Ovary (tissue), 3 donors: ENCODE measurements at regions not wholly inside any gene's neighbourhood (a gene's known extent, or its start where the extent isn't known, plus 50 kb on each side); places are given as distances from the start of the nearest gene placed in this dataset.

Source experiments
- CTCF ChIP-seq, 3 donors: fragments of 450-650 bp in 2 of 3; fragments of 200-600 bp in 1 of 3; IDR thresholded peaks; one replicate each; pipeline versions ENCODE4 v1.5.1 to v1.8.0; 2016 to 2022; ENCODE audit warnings: antibody characterized with exemption in 3 of 3, mild to moderate bottlenecking in 1 of 3
- EP300 ChIP-seq: sonication (generic); formaldehyde crosslinking; IDR thresholded peaks from one replicate; pipeline ENCODE4 v1.6.1; 2017; ENCODE audit warnings: antibody characterized with exemption
- POLR2A ChIP-seq: fragments of 450-650 bp; IDR thresholded peaks from one replicate; pipeline ENCODE4 v1.6.1; 2017; ENCODE audit warnings: antibody characterized with exemption, mild to moderate bottlenecking, moderate library complexity
- donor health status: DM: no; HTN: no; CAD: no.

GRCh38 chr3:71924721-71925120 lies 139.8 kb upstream of the PROK2 start:
- no peak for TF ChIP-seq CTCF (IDR thresholded peaks at IDR 0.05)
- TF ChIP-seq POLR2A = no peak
- no peak for TF ChIP-seq EP300
